Heart right ventricle (tissue), 16 donors: ENCODE measurements at regions not wholly inside any gene's neighbourhood (a gene's known extent, or its start where the extent isn't known, plus 50 kb on each side); places are given as distances from the start of the nearest gene placed in this dataset.
"Not testable (repeated sequence)": the region's sequence is repeated elsewhere in the genome, so short reads cannot be mapped to it uniquely, and the experiment has no call there.

Source experiments
- ATAC-seq, 8 donors: fragments of 200-7000 bp; cut with Tn5 transposase; one replicate each; pipeline ENCODE4 v1.9.1; 2020; ENCODE audit warnings: mild to moderate bottlenecking in 8 of 8, moderate library complexity in 8 of 8, moderate number of reproducible peaks in 1 of 8
- DNase-seq, 2 donors: peaks; one replicate each; pipeline ENCODE4 v3.0.0-alpha.2; 2020
- H3K27ac ChIP-seq, 10 donors: fragments of 200-600 bp; sonication (generic) in 2 of 10; one replicate each; pipeline versions ENCODE4 v1.5.0 to v1.8.0; 2020 to 2022; ENCODE audit warnings: mild to moderate bottlenecking in 3 of 10
- H3K27me3 ChIP-seq, 7 donors: fragments of 200-600 bp; one replicate each; pipeline ENCODE4 v1.8.0; 2021 to 2022; ENCODE audit warnings: mild to moderate bottlenecking in 2 of 7
- H3K36me3 ChIP-seq, 9 donors: fragments of 200-600 bp; sonication (generic) in 1 of 9; one replicate each; pipeline versions ENCODE4 v1.5.0 to v1.8.0; 2020 to 2022; ENCODE audit warnings: mild to moderate bottlenecking in 2 of 9
- H3K4me1 ChIP-seq, 9 donors: fragments of 200-600 bp; sonication (generic) in 1 of 9; one replicate each; pipeline versions ENCODE4 v1.5.0 to v1.8.0; 2020 to 2022; ENCODE audit warnings: mild to moderate bottlenecking in 4 of 9
- H3K4me3 ChIP-seq, 10 donors: fragments of 200-600 bp; sonication (generic) in 2 of 10; one replicate each; pipeline versions ENCODE4 v1.5.0 to v1.8.0; 2020 to 2022; ENCODE audit warnings: mild to moderate bottlenecking in 7 of 10, moderate library complexity in 2 of 10
- H3K9me3 ChIP-seq, 11 donors: fragments of 200-600 bp in 10 of 11; sonication (generic) in 2 of 11; one replicate each; pipeline versions ENCODE4 v1.5.0 to v1.8.0; 2013 to 2022; ENCODE audit warnings: mild to moderate bottlenecking in 2 of 11, control low read depth in 1 of 11, moderate library complexity in 1 of 11
- WGBS, 2 donors: extraction: QIAGEN DNeasy Blood & Tissue Kit; methylation state at CpG; one replicate each; pipeline ENCODE4 v1.1.7; 2013; ENCODE audit warnings: inconsistent platforms in 1 of 2; 5-methylcytosine and 5-hydroxymethylcytosine counted together
- intact Hi-C, 10 donors: fragments of 100-400 bp; cut with DNase I; formaldehyde crosslinking; loops; one replicate each; pipeline versions ENCODE4 v1.11.1 to v1.14.2; 2022
- TF ChIP-seq, protein P1 (sequence below), 9 donors: fragments of 200-600 bp; sonication (generic) in 2 of 9; IDR thresholded peaks; one replicate each; pipeline versions ENCODE4 v1.5.0 to v1.8.0; 2021 to 2022; ENCODE audit warnings: antibody characterized with exemption in 9 of 9, mild to moderate bottlenecking in 5 of 9, moderate library complexity in 1 of 9
- donor health status: Arrhythmogenic right ventricular cardiomyopathy.
- donor health status: ischemic (EF 13 %, LVEDD 7.1; RV severe dilation, severe dysfunction).
- donor health status: healthy with polysubstance abuse.
- donor health status: DM: no; HTN: yes; CAD: no.
- donor health status: DM: no; HTN: no; CAD: no.
- donor health status: ischemic (EF 25% LVEDD 6.9; RV normal size, moderate dysfunction).
- donor health status: ischemic (EF 25% LVEDD 5.7; RV mildly dilated, moderate dysfunction).
- donor health status: healthy.
- donor health status: DM: yes; HTN: yes; CAD: no.
- donor health status: Ischemic cardiomyopathy.
- donor health status: ischemic (EF 35%, LVEDD 5.7; RV mildly dilated, moderate dysfunction).
- donor health status: nonischemic (EF 11% LVEDD 7.7; RV severe dilation, severe dysfunction).
- donor health status: DM: yes; HTN: yes; CAD: no.
- donor health status: PGD.
- donor health status: ischemic (EF 29% LVEDD 5.4; RV normal size, mild dysfunction).
- donor health status: nonischemic (EF 23%, LVEDD 6.1; RV moderate dilation, normal function).

- WGBS, 2 donors = 21 to 31% methylated on average over 1 of the region's 1 CpG
- DNase-seq (no peak), ATAC-seq (no peak)
- no peaks in the 10 kb centered on the region for H3K36me3 ChIP-seq
- H3K4me3 ChIP-seq = no peak overlapping the region
- H3K27me3 ChIP-seq = no peaks in the 10 kb centered on the region
- no peaks in the 10 kb centered on the region for H3K4me1 ChIP-seq
- no peak overlapping the region for H3K27ac ChIP-seq
- peaks cover 0 to 24% (median 0%) of the 10 kb centered on the region in 11 donors for H3K9me3 ChIP-seq
- intact Hi-C loops = no loop called here
- TF ChIP-seq, protein P1, sequence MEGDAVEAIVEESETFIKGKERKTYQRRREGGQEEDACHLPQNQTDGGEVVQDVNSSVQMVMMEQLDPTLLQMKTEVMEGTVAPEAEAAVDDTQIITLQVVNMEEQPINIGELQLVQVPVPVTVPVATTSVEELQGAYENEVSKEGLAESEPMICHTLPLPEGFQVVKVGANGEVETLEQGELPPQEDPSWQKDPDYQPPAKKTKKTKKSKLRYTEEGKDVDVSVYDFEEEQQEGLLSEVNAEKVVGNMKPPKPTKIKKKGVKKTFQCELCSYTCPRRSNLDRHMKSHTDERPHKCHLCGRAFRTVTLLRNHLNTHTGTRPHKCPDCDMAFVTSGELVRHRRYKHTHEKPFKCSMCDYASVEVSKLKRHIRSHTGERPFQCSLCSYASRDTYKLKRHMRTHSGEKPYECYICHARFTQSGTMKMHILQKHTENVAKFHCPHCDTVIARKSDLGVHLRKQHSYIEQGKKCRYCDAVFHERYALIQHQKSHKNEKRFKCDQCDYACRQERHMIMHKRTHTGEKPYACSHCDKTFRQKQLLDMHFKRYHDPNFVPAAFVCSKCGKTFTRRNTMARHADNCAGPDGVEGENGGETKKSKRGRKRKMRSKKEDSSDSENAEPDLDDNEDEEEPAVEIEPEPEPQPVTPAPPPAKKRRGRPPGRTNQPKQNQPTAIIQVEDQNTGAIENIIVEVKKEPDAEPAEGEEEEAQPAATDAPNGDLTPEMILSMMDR (IDR thresholded peaks at IDR 0.05) = no peak
Measured at GRCh38 chr21:22191581-22191980, 1193.4 kb downstream of the NCAM2 start.

DNA sequence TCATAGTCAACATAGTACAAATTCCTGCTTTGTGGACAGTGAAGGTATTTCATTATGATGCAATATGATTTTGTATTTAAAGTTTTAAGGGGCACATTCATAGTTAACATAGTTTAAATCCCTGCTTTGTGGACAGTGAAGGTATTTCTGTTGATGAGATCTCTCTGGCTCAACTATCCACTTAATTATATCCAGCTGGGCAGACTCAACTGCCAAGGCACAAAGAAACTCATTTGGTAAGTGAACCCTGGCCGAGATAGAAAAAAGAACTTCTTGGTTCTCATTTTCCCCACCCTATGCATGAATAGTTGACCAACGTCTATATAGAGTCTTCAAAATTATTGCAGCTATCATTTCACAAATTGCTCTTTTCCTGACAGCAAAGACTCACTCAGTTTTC lies 1194.6 kb downstream of the NCAM2 start:
- Histone ChIP-seq H3K4me1 (no peaks in the 10 kb centered on the region), H3K9me3 (peaks cover 0 to 28% (median 0%) of the 10 kb centered on the region in 11 donors), H3K27me3 (no peaks in the 10 kb centered on the region), H3K4me3 (no peak overlapping the region), H3K27ac (no peak overlapping the region), H3K36me3 (no peaks in the 10 kb centered on the region)
- TF ChIP-seq, protein P1 (IDR thresholded peaks at IDR 0.05) = no peak
- ATAC-seq (no peak), DNase-seq (no peak)
- intact Hi-C loops = no loop called here
- 53 to 57% methylated on average over 2 of the region's 2 CpGs for WGBS, 2 donors

DNA sequence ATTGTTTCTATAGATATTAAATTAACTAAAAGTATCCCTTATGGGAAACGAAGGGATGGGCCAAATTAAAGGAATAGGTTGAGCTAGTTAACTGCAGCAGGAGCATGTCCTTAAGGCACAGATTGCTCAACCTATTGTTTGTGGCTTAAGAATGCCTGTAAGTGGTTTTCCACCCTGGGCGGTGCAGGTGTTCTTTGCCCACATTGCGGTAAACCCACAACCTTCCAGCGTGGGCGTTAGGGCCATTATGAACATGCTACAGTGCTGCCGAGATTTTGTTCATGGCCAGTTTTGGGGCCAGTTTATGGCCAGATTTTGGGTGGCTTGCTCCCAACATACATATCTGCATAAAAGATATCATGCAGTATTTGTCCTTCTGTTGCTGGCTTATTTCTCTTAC lies 1196.8 kb downstream of the NCAM2 start:
- H3K4me1 ChIP-seq, intact Hi-C loops, H3K4me3 ChIP-seq, H3K27me3 ChIP-seq, H3K27ac ChIP-seq, ATAC-seq, H3K36me3 ChIP-seq, DNase-seq: not testable (repeated sequence)
- H3K9me3 ChIP-seq = peaks cover 0 to 35% (median 0%) of the 10 kb centered on the region in 11 donors
- 89 to 90% methylated on average over 6 of the region's 6 CpGs for WGBS, 2 donors

GRCh38 chr21:22200378-22201092 lies 1202.3 kb downstream of the NCAM2 start:
- Histone ChIP-seq H3K4me3 (no peak overlapping the region), H3K27me3 (no peaks in the 10 kb centered on the region), H3K4me1 (no peaks in the 10 kb centered on the region), H3K36me3 (no peaks in the 10 kb centered on the region), H3K27ac (no peak overlapping the region), H3K9me3 (peaks cover 0 to 17% (median 0%) of the 10 kb centered on the region in 11 donors)
- intact Hi-C loops = no loop called here
- 67 to 73% methylated on average over 4 of the region's 4 CpGs for WGBS, 2 donors
- TF ChIP-seq, protein P1 (IDR thresholded peaks at IDR 0.05) = no peak
- no peak for DNase-seq
- no peak for ATAC-seq

GRCh38 chr21:22201126-22201525 lies 1202.9 kb downstream of the NCAM2 start:
- H3K27ac ChIP-seq = no peak overlapping the region
- DNase-seq = no peak
- H3K9me3 ChIP-seq = peaks cover 0 to 17% (median 0%) of the 10 kb centered on the region in 11 donors
- no peak overlapping the region for H3K4me3 ChIP-seq
- WGBS, 2 donors = 53 to 56% methylated on average over 4 of the region's 4 CpGs
- no peak for ATAC-seq
- no peaks in the 10 kb centered on the region for H3K36me3 ChIP-seq
- no peaks in the 10 kb centered on the region for H3K4me1 ChIP-seq
- H3K27me3 ChIP-seq = no peaks in the 10 kb centered on the region
- intact Hi-C loops = no loop called here
- TF ChIP-seq, protein P1 (IDR thresholded peaks at IDR 0.05) = no peak
